Spleen (tissue), 11 donors: ENCODE measurements at regions not wholly inside any gene's neighbourhood (a gene's known extent, or its start where the extent isn't known, plus 50 kb on each side); places are given as distances from the start of the nearest gene placed in this dataset.

ENCODE experiments used
- DNase-seq: peaks from one replicate; pipeline ENCODE4 v3.0.0-alpha.2; 2020
- H3K27ac ChIP-seq, 8 donors: fragments of 200-600 bp; sonication (generic) in 7 of 8; 1 replicate in 4 of 8; 2 replicates in 4 of 8; pipeline versions ENCODE4 v1.5.0 to v1.8.0; 2016 to 2021; ENCODE audit warnings: inconsistent platforms in 4 of 8, mild to moderate bottlenecking in 4 of 8, moderate library complexity in 1 of 8
- H3K27me3 ChIP-seq, 7 donors: fragments of 200-600 bp; sonication (generic) in 6 of 7; replicated peaks in 1 of 7; 1 replicate in 4 of 7; 2 replicates in 3 of 7; pipeline versions ENCODE4 v1.5.0 to v1.8.0; 2016 to 2021; ENCODE audit warnings: inconsistent platforms in 3 of 7, mild to moderate bottlenecking in 1 of 7
- H3K36me3 ChIP-seq, 6 donors: fragments of 200-600 bp; sonication (generic) in 5 of 6; 1 replicate in 4 of 6; 2 replicates in 2 of 6; pipeline versions ENCODE4 v1.5.0 to v1.8.0; 2016 to 2021; ENCODE audit warnings: inconsistent platforms in 2 of 6
- H3K4me1 ChIP-seq, 6 donors: fragments of 200-600 bp; sonication (generic) in 5 of 6; 1 replicate in 3 of 6; 2 replicates in 3 of 6; pipeline versions ENCODE4 v1.5.0 to v1.8.0; 2016 to 2021; ENCODE audit warnings: inconsistent platforms in 3 of 6
- H3K4me3 ChIP-seq, 8 donors: fragments of 200-600 bp; sonication (generic) in 7 of 8; 1 replicate in 4 of 8; 2 replicates in 4 of 8; pipeline versions ENCODE4 v1.5.0 to v1.8.0; 2016 to 2021; ENCODE audit warnings: inconsistent platforms in 4 of 8, mild to moderate bottlenecking in 4 of 8, moderate library complexity in 2 of 8
- H3K9me3 ChIP-seq, 8 donors: fragments of 200-600 bp; sonication (generic) in 7 of 8; 1 replicate in 4 of 8; 2 replicates in 4 of 8; pipeline versions ENCODE4 v1.5.0 to v1.8.0; 2016 to 2021; ENCODE audit warnings: inconsistent platforms in 4 of 8
- CTCF ChIP-seq, 11 experiments: fragments of 200-600 bp in 7 of 11; fragments of 450-650 bp in 4 of 11; sonication (generic) in 4 of 11; IDR thresholded peaks in 8 of 11; conservative IDR thresholded peaks in 3 of 11; 1 replicate in 7 of 11; 2 replicates in 4 of 11; pipeline versions ENCODE4 v1.4.0 to v1.8.0; 2016 to 2021; ENCODE audit warnings: antibody characterized with exemption in 11 of 11, inconsistent platforms in 4 of 11, mild to moderate bottlenecking in 1 of 11
- POLR2A ChIP-seq, 3 donors: fragments of 450-650 bp; IDR thresholded peaks; one replicate each; pipeline ENCODE4 v1.5.1; 2017; ENCODE audit warnings: antibody characterized with exemption in 3 of 3, mild to moderate bottlenecking in 1 of 3
- POLR2AphosphoS5 ChIP-seq, 3 donors: sonication (generic); formaldehyde crosslinking; IDR thresholded peaks; one replicate each; pipeline ENCODE4 v1.5.1; 2017; ENCODE audit warnings: antibody characterized with exemption in 3 of 3
- WGBS, 5 donors: extraction: QIAGEN DNeasy Blood & Tissue Kit in 3 of 5; methylation state at CpG; one replicate each; pipeline versions ENCODE4 v1.1.5 to v1.1.7; 2013 to 2018; 5-methylcytosine and 5-hydroxymethylcytosine counted together
- intact Hi-C: fragments of 100-400 bp; cut with DNase I; formaldehyde crosslinking; loops from one replicate; pipeline ENCODE4 v1.15.0; 2023; ENCODE audit warnings: low total_unique reads
- donor health status: healthy with polysubstance abuse.
- donor health status: DM: no; HTN: no; CAD: no; lungs with moderate emphysema.
- donor health status: DM: no; HTN: no; CAD: no.
- donor health status: Bipolar disorder and iron deficiency.
- donor health status: healthy.
- donor health status: DM: no; HTN: no; CAD: no.
- donor health status: DM: yes; HTN: yes; CAD: no.

- 31 to 35% (median 31%) methylated on average over 10 of the region's 10 CpGs for WGBS, 5 donors
- Histone ChIP-seq H3K4me3 (no peak overlapping the region), H3K36me3 (no peaks in the 10 kb centered on the region), H3K27ac (no peak overlapping the region), H3K9me3 (no peaks in the 10 kb centered on the region), H3K4me1 (no peaks in the 10 kb centered on the region), H3K27me3 (peaks cover 0 to 26% (median 0%) of the 10 kb centered on the region in 7 donors)
- no peak for DNase-seq
- TF ChIP-seq CTCF (IDR thresholded peaks at IDR 0.05 in 8 of 11, conservative IDR thresholded peaks at IDR 0.05 in 3 of 11) = peak in 8 of 11 experiments; percentile 26 to 58 (median 42)
- no peak for TF ChIP-seq POLR2A (IDR thresholded peaks at IDR 0.05)
- intact Hi-C loops = loop anchor here (5.0 kb wide), 1 partner anchor 964 kb away; no protein-coding TSS in a partner anchor
Measured at GRCh38 chr14:37903343-37904191, 304.1 kb upstream of the SSTR1 start.

- H3K27me3 ChIP-seq = no peaks in the 10 kb centered on the region
- H3K36me3 ChIP-seq = no peaks in the 10 kb centered on the region
- TF ChIP-seq POLR2AphosphoS5 (IDR thresholded peaks at IDR 0.05) (no peak), POLR2A (IDR thresholded peaks at IDR 0.05) (no peak), CTCF (IDR thresholded peaks at IDR 0.05 in 8 of 11, conservative IDR thresholded peaks at IDR 0.05 in 3 of 11) (no peak)
- no peak overlapping the region for H3K27ac ChIP-seq
- no peak for DNase-seq
- H3K4me3 ChIP-seq = no peak overlapping the region
- 86 to 93% (median 91%) methylated on average over 2 of the region's 2 CpGs for WGBS, 5 donors
- no peaks in the 10 kb centered on the region for H3K9me3 ChIP-seq
- H3K4me1 ChIP-seq = no peaks in the 10 kb centered on the region
- intact Hi-C loops = no loop called here
Measured at GRCh38 chr14:37924622-37925021, 283.1 kb upstream of the SSTR1 start.

GRCh38 chr14:37932008-37932407 is 275.7 kb upstream of the SSTR1 start:
- H3K4me1 ChIP-seq = no peaks in the 10 kb centered on the region
- intact Hi-C loops = no loop called here
- DNase-seq = no peak
- no peak overlapping the region for H3K4me3 ChIP-seq
- no peak overlapping the region for H3K27ac ChIP-seq
- TF ChIP-seq POLR2AphosphoS5 (IDR thresholded peaks at IDR 0.05) (no peak), CTCF (IDR thresholded peaks at IDR 0.05 in 8 of 11, conservative IDR thresholded peaks at IDR 0.05 in 3 of 11) (no peak), POLR2A (IDR thresholded peaks at IDR 0.05) (no peak)
- peaks cover 0 to 6% (median 0%) of the 10 kb centered on the region in 8 donors for H3K9me3 ChIP-seq
- 68 to 80% (median 77%) methylated on average over 6 of the region's 6 CpGs for WGBS, 5 donors
- no peaks in the 10 kb centered on the region for H3K36me3 ChIP-seq
- H3K27me3 ChIP-seq = no peaks in the 10 kb centered on the region

- H3K9me3 ChIP-seq = peaks cover 0 to 6% (median 0%) of the 10 kb centered on the region in 8 donors
- intact Hi-C loops = no loop called here
- no peak overlapping the region for H3K27ac ChIP-seq
- 67 to 88% (median 78%) methylated on average over 5 of the region's 5 CpGs for WGBS, 5 donors
- H3K27me3 ChIP-seq = no peaks in the 10 kb centered on the region
- no peak overlapping the region for H3K4me3 ChIP-seq
- H3K4me1 ChIP-seq = no peaks in the 10 kb centered on the region
- DNase-seq = no peak
- TF ChIP-seq POLR2AphosphoS5 (IDR thresholded peaks at IDR 0.05) (no peak), POLR2A (IDR thresholded peaks at IDR 0.05) (no peak), CTCF (IDR thresholded peaks at IDR 0.05 in 8 of 11, conservative IDR thresholded peaks at IDR 0.05 in 3 of 11) (no peak)
- no peaks in the 10 kb centered on the region for H3K36me3 ChIP-seq
Measured at GRCh38 chr14:37932481-37932880, 275.2 kb upstream of the SSTR1 start.
